Brain microvascular endothelial cell (primary cell): ENCODE measurements at regions not wholly inside any gene's neighbourhood (a gene's known extent, or its start where the extent isn't known, plus 50 kb on each side); places are given as distances from the start of the nearest gene placed in this dataset.
A peak's percentile ranks its signal among the peaks of the same experiment; 100 is the strongest.
"Not testable (repeated sequence)": the region's sequence is repeated elsewhere in the genome, so short reads cannot be mapped to it uniquely, and the experiment has no call there.

Experiments
- DNase-seq: peaks from one replicate; pipeline ENCODE4 v3.0.0-alpha.2; 2020
- H3K27ac ChIP-seq: fragments of 250-450 bp; sonication (Bioruptor Pico); 2 replicates; pipeline ENCODE4 v1.5.1; 2020; ENCODE audit warnings: mild to moderate bottlenecking, moderate library complexity
- H3K27me3 ChIP-seq: fragments of 250-450 bp; sonication (Bioruptor Pico); replicated peaks from 2 replicates; pipeline ENCODE4 v1.5.1; 2020; ENCODE audit warnings: mild to moderate bottlenecking
- H3K36me3 ChIP-seq: fragments of 250-450 bp; sonication (Bioruptor Pico); replicated peaks from 2 replicates; pipeline ENCODE4 v1.5.1; 2020; ENCODE audit warnings: mild to moderate bottlenecking
- H3K4me3 ChIP-seq: 2 replicates; pipeline ENCODE4 v1.5.1; 2011; ENCODE audit warnings: low read depth, mild to moderate bottlenecking, control low read depth, low read length, moderate library complexity
- in situ Hi-C: cut with HindIII; loops from 2 replicates; pipeline ENCODE4 v1.10.0; 2017; ENCODE audit warnings: low sequenced_read_pairs, low pct_ligation_motif_present
- TF ChIP-seq, protein P1 (sequence below): IDR thresholded peaks from 2 replicates; pipeline ENCODE4 v1.5.1; 2011; ENCODE audit warnings: low read depth, mild to moderate bottlenecking, moderate library complexity, low read length, control low read depth, inconsistent platforms; ENCODE audit errors: missing control alignments

DNA sequence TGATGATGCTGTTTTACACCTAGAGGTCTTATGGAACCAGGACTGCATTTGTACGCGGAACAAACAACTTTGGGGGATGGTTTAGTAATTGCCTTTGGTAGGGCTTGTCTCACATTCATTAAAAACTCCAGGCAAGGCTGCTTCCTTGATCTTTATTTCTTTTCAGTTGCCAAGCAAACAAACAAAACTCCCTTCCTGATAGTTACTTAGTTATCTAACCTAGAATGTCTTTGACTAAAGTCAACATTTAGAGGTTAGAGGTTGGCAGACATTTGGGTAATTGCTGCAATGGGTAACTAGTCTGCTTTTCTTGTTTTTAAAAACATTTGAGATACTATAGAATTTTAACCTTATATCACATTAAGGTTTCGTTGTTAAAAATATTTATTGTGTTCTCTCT, 500.9 kb upstream of the PTBP2 start:
- no peak for DNase-seq
- TF ChIP-seq, protein P1, sequence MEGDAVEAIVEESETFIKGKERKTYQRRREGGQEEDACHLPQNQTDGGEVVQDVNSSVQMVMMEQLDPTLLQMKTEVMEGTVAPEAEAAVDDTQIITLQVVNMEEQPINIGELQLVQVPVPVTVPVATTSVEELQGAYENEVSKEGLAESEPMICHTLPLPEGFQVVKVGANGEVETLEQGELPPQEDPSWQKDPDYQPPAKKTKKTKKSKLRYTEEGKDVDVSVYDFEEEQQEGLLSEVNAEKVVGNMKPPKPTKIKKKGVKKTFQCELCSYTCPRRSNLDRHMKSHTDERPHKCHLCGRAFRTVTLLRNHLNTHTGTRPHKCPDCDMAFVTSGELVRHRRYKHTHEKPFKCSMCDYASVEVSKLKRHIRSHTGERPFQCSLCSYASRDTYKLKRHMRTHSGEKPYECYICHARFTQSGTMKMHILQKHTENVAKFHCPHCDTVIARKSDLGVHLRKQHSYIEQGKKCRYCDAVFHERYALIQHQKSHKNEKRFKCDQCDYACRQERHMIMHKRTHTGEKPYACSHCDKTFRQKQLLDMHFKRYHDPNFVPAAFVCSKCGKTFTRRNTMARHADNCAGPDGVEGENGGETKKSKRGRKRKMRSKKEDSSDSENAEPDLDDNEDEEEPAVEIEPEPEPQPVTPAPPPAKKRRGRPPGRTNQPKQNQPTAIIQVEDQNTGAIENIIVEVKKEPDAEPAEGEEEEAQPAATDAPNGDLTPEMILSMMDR, result no peak
- Histone ChIP-seq H3K4me3 (no peak overlapping the region), H3K27ac (no peak overlapping the region), H3K27me3 (no peaks in the 10 kb centered on the region), H3K36me3 (no peaks in the 10 kb centered on the region)
- in situ Hi-C loops, result no loop called here

GRCh38 chr1:96222701-96223100, 498.9 kb upstream of the PTBP2 start:
- Histone ChIP-seq H3K27ac (no peak overlapping the region), H3K36me3 (no peaks in the 10 kb centered on the region), H3K4me3 (no peak overlapping the region), H3K27me3 (no peaks in the 10 kb centered on the region)
- DNase-seq, result no peak
- in situ Hi-C loops, result no loop called here
- TF ChIP-seq, protein P1, result no peak

DNA sequence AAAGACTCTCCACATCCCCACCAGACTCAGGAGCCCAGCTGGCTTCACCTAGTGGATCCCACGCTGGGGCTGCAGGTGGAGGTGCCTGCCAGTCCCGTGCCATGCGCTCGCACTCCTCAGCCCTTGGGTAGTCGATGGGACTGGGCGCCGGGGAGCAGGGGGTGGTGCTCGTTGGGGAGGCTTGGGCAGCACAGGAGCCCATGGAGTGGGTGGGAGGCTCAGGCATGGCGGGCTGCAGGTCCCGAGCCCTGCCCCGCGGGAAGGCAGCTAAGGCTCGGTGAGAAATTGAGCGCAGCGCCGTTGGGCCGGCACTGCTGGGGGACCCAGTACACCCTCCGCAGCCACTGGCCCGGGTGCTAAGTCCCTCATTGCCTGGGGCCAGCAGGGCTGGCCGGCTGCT, 497.4 kb upstream of the PTBP2 start:
- DNase-seq, H3K36me3 ChIP-seq, in situ Hi-C loops, H3K27ac ChIP-seq, H3K27me3 ChIP-seq, H3K4me3 ChIP-seq: not testable (repeated sequence)

GRCh38 chr1:96233422-96233821, 488.2 kb upstream of the PTBP2 start:
- DNase-seq, result no peak
- H3K36me3 ChIP-seq, result no peaks in the 10 kb centered on the region
- in situ Hi-C loops, result no loop called here
- TF ChIP-seq, protein P1, result no peak
- H3K27me3 ChIP-seq, result no peaks in the 10 kb centered on the region
- H3K27ac ChIP-seq, result no peak overlapping the region
- H3K4me3 ChIP-seq, result no peak overlapping the region

- Histone ChIP-seq H3K36me3 (no peaks in the 10 kb centered on the region), H3K4me3 (no peak overlapping the region), H3K27ac (no peak overlapping the region), H3K27me3 (no peaks in the 10 kb centered on the region)
- in situ Hi-C loops, result no loop called here
- TF ChIP-seq, protein P1, result no peak
- DNase-seq, result peak; percentile 58
These were observed 487.3 kb upstream of the PTBP2 start for GRCh38 chr1:96234299-96234698.

- Histone ChIP-seq H3K4me3 (no peak overlapping the region), H3K27me3 (no peaks in the 10 kb centered on the region), H3K27ac (no peak overlapping the region), H3K36me3 (no peaks in the 10 kb centered on the region)
- TF ChIP-seq, protein P1, result peak; percentile 52
- DNase-seq, result peak; percentile 66
- in situ Hi-C loops, result no loop called here
These were observed 485.3 kb upstream of the PTBP2 start for GRCh38 chr1:96236156-96236739.
